HG02571 (cell line): ENCODE measurements at regions not wholly inside any gene's neighbourhood (a gene's known extent, or its start where the extent isn't known, plus 50 kb on each side); places are given as distances from the start of the nearest gene placed in this dataset.

Source experiments
- ATAC-seq: cut with Tn5 transposase; IDR thresholded peaks from one replicate; pipeline ENCODE4 v1.9.1; 2021; ENCODE audit warnings: mild to moderate bottlenecking, moderate library complexity; ENCODE audit not compliant: unreplicated experiment

DNA sequence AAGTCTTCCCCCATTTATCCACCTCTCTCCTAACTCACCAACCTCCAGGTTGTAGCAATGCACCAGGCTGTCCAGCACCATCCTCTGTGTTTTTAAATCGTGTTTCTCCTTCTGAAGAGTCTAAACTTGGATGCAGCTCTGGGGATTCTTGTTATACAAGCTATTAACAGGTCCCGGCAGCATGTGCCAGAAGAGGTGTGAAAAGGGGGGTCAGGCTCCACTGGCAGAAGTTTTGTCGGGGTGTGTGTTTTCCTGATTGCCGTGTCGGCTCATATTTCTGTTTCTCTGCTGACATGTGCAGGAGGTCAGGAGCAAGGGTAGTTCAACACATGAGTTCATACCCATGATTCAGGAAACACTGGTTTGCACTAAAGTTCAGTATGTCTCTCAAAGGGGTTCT is 658.6 kb upstream of the CAMK1G start:
- no peak for ATAC-seq

- no peak for ATAC-seq
Observed at GRCh38 chr1:208928349-208929010, 655.0 kb upstream of the CAMK1G start.

- no peak for ATAC-seq
Observed at GRCh38 chr1:208929575-208929974, 653.9 kb upstream of the CAMK1G start.

DNA sequence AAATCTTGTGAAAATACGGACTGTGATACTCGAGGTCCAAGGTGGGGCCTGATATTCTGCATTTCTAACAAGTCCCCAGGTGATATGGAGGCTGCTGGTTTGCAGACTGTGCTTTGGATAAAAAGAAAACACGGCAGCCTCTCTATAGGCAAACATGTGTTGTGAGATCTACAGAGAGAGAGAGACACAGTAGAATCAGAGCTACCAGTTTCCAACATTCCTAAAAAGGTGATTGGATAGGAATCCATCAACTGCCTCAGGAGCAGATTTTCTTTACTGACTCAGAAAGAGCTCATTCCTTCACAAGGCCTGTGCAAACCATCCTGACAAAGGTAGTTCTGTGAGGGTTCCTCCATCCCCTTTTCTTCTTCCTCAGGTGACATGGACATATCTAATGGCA is 651.6 kb upstream of the CAMK1G start:
- no peak for ATAC-seq

- ATAC-seq: no peak
Observed at GRCh38 chr1:208933984-208934525, 649.5 kb upstream of the CAMK1G start.

DNA sequence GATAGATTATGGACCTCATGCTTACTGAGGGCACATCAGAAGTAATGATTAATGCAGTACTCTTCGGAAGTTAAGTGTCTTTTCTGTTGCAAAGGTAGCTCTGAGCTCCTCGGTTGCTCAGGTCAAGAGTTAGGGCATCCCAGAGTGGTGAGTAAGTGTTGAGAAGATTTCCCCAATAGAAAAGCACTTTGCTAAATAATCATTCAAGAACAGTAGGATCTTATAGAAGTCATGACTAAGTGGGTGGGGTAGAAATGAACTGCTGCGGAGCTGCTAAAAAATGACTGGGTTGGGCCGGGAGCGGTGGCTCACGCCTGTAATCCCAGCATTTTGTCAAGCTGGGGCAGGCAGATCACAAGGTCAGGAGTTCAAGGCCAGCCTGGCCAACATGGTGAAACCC is 648.6 kb upstream of the CAMK1G start:
- no peak for ATAC-seq

DNA sequence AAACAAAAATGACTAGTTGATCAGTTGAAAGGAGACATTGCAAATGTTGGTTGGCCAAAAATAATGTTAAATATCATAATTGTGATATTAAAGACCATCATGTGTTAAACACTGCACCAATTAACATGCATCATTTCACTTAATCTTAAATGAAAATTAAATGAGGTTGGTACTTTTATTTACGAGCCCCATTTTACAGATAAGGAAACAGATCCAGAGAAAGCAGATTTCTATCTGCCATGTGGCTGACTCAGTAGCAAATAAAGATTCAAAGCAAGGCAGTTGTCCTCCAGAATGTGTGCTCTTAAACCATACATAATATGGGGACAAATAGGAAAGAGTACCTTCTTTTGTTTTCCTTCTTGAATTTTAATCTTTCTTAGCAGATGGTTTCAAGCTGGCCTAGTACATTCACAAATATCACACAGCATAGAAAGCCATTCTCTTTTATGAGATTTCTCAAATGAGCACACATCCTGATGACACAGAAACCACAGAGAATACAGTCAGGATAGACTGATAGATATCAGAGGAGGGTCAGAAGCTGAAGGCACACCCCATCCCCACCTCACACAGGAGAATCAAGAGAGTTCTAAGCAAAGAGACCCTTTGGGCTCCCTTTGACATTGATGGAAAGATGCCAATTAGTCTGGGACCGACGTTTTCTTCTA is 647.9 kb upstream of the CAMK1G start:
- no peak for ATAC-seq

GRCh38 chr1:208939537-208940085 is 643.9 kb upstream of the CAMK1G start:
- no peak for ATAC-seq

GRCh38 chr1:208942394-208943130 is 641.0 kb upstream of the CAMK1G start:
- no peak for ATAC-seq

DNA sequence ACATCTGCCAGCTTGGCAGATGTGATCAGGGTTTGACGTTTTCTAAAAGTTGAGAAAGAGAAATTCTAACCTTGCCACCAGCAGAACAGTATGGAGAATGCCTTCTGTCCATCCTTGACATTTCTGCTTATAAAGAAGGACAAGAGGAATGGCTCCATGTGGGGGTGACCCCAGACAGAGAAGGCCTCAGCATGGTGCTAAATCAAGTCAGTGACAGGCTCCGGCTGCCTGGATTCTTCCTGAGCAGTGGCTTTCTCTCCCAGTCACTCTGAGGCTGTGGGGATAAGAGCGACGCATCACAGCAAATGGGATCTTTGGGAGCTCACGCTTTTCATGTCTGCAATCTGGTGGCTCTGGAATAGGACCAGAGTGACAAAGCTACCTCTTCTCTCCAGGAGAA is 640.2 kb upstream of the CAMK1G start:
- no peak for ATAC-seq

- no peak for ATAC-seq
Observed at GRCh38 chr1:208944981-208945451, 638.5 kb upstream of the CAMK1G start.

DNA sequence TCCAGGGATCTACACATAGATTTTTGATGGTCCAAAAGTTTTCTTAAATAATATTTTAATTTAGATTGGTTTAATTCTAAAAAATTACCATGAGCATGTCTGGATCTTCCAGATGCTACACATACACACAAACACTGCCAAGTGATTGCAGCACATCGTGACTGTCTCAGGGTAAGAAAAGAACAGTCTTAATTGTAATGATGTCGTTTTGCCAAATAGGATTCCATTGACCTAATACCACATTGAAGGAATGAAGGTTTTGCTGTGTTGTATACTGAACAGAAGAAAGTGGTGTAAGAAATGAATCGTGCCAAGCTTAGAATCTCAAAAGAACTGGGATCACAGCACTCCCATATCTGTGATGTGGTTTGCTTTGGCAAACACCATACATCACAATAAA is 633.3 kb upstream of the CAMK1G start:
- ATAC-seq: no peak

DNA sequence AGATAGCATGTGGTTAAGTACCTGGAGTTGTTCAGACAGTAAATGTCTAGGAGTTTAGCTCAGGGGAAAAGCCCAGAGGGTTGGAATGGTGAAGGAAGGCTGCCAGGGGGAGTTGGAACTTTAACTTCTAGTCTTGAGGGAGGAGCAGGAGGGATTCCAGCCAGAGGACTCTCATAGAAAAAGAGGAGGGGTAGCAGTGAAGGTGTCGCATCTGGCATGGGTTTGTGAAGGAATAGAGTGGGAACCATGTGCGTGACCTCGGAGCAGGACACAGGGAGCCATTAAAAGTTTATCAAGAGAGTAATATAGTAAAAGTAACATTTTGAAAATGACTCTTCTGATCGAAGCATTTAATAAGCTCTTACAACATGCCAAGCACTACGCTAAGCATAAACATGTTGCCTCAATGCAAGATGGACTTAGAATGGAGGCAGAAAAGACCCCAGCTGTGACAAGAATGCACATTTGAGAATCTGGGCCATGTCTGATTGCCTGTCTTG is 632.4 kb upstream of the CAMK1G start:
- no peak for ATAC-seq

DNA sequence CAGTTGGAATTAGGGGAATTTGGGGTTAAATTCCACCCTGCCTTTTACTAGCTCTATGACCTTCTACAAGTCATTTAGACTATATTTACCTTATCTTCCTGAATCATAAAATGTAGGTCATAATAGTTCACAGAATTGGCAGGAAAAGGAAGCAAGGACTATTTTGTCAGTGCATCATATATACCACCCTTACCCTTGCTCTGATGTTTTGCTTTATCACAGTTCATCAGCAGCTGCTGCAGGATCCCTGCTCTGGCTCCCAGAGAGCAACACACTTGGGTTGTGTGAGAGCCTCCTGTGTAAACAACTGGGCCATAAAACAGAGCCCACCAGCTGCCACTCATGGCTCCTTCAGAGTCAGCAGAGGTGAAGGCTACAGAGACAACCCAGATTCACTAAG is 631.6 kb upstream of the CAMK1G start:
- no peak for ATAC-seq

- ATAC-seq: no peak
Observed at GRCh38 chr1:208962867-208963266, 620.6 kb upstream of the CAMK1G start.

DNA sequence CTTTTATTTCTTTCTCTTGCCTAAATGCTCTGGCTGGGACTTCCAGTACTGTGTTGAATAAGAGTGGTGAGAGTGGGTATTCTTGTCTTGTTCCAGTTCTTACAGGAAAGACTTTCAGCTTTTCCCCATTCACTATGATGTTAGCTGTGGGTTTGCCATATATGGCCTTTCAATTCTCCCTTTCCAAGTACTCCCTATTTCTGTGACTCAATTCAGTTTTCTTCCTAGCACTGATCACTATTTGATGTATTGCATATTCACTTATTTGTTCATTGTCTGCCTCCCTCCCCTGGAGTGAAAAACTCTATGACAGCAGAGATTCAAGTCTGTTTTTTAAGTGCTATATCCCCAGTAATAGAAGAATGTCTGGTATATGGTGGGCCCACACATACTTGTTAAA is 618.2 kb upstream of the CAMK1G start:
- no peak for ATAC-seq

GRCh38 chr1:208967334-208967733 is 616.2 kb upstream of the CAMK1G start:
- no peak for ATAC-seq

GRCh38 chr1:208974717-208975116 is 608.8 kb upstream of the CAMK1G start:
- no peak for ATAC-seq

GRCh38 chr1:208975456-208975855 is 608.1 kb upstream of the CAMK1G start:
- no peak for ATAC-seq

DNA sequence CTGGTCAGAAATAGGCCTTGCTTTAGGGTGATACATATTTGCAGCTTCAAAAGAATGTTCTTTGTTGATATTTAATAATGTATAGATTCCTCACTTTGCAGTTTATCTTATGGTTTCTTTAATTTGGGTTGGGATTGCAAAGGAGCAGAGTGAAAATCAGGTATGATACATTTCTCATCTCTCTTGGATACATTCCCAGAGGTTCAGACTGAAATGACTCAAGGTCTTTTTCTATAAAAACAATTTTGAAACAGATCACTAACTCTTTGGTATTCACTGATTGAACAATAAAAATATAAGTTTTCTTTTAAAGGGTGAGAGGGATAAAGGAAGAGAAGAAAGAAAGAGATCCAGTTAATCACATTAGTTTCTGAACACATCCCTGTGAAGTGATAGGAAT is 606.5 kb upstream of the CAMK1G start:
- ATAC-seq: no peak

GRCh38 chr1:208977638-208978256 is 605.8 kb upstream of the CAMK1G start:
- no peak for ATAC-seq
